Central memory CD4-positive, alpha-beta T cell (primary cell): ENCODE measurements at regions not wholly inside any gene's neighbourhood (a gene's known extent, or its start where the extent isn't known, plus 50 kb on each side); places are given as distances from the start of the nearest gene placed in this dataset.

Experiments
- DNase-seq: peaks from one replicate; pipeline ENCODE4 v3.0.0; 2022

DNA sequence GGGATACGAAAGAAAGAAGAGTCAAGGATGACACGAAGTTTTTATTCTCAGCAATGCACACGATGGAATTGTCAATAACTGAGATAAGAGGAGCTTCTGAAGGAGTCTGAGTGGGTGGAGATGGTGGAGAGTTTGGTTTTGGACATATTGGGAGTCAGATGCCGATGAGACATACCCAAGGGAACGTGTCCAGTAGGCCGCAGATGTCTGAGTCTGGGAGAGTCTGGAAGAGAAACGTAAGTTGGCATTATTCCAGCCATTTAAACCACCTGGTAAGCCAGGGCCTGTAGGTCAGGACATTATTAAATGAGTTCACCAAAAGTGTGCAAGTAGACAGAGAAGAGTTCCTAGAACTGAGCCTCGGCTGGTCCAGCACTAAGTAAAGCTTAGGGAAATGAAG lies 478.3 kb upstream of the CDH5 start:
- no peak for DNase-seq

DNA sequence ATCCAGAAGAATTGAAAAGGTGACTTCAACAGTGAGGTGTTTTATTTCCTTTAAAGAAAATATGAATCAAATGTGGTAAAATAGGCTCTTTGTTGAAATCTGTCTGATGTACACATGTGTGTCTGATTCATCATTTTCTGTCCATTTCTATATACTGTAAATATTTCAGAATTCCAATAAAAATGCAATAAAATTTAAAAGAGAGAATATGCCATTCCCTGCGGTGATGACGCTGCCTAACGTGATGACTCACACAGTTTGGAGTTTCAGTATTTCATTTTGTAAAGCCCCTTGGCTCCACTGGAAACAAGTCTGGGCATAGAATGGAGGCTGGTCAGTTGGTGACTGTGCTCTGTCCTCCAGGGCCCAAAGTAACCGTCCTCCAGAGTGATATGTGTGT lies 482.5 kb upstream of the CDH5 start:
- no peak for DNase-seq

DNA sequence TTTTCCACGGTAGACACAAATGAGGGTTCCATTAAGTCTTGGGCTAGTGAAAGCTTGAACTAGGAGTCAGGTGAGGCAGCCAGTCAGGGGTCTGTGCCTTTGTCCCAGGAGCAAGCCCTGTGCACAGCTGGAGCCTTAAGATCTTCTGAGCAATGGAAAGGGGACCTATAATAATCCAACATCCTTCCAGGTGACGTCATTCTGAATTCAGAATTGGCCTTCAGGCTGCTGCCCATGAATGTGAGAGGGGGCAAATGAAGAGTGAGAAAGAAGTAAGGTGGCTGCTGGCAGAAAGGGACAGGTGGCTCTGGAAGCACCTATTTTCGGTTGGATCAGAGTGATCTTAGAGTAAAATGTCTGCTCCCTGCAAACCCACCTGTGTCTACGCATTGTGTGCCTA lies 488.1 kb upstream of the CDH5 start:
- no peak for DNase-seq

DNA sequence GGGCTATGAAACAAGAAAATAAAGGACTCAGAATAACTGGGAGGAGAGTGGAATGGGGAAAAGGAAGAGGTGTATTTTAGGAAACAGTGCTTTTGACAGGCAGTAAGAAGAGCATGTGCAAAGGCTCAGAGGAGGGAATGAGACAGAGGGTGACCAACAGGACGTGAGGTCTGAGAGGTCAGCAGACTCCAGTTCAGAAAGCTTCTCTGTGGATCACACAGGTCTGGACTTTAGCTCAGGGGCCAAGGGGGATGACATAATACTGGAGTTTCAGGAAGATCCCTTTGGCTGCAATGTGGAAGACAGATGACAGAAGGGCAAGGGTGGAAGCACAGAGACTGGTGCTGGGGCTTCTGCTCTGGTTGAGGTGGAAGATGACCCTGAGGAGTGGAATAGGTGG lies 489.9 kb upstream of the CDH5 start:
- no peak for DNase-seq

DNA sequence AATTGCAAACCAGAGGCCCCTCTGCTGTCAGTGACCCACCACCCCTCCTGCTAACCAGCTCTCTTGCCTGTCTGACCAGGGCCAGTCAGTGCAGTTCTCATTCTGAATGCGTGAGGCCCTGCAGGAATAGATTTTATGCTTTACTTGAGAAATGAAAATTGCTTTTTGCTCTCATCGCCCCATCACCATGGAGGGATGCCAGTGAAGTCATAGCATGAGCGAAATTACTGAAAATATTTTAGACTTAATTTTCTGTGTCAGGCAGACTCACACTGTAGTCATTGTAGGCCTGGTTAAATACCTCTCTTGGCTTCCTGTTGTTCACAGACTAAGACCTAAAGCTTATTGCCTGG lies 490.5 kb upstream of the CDH5 start:
- no peak for DNase-seq

DNA sequence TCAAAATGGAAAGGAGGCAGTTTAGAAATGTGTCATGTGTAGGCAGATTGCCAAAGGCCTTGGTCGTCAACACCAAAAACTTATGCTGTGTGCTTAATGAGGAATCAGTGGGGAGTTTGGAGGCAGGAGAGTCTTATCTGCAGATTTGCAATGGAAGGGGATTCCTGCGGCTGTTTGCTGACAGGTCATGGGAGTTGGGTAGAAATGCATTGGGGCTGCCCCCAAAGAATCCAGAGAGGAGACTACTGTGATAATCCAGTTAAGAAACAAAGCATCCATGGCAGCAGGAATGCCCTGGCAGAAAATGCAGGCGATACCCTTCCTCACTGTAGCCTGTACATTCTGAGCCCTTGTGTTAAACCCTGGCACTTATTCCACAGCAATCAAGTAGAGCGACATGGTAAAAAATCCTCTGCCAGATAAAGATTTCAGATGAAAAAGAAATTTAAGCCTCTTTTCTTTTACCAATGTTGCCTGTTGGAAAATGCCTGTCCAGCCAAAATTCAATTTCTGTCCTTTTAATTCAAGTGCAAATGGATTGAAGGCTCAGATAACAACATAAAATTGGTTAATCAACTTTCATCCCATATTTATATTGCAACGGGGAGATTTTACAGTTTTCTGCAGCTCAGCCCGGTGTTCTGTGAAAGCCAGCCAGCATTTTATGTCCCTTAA lies 491.0 kb upstream of the CDH5 start:
- no peak for DNase-seq

DNA sequence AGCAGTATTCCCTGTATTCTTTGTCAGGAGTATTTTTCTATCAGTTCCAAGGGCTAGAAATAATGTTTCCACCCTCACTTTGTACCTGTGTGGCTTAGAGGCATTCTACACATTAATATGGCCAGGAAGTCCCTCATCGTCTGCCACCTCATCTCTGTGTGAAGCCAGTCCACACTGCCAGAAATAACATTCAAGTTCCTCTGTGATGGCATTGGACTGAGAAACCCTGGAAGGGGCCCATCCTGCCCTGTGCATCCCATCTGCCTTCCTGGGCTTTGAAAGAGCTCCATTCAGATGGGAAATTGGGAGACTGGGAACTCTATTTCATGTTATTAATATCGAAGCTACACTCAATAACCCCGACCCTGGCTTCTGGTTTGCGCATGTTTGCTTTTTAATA lies 497.2 kb upstream of the CDH5 start:
- no peak for DNase-seq

DNA sequence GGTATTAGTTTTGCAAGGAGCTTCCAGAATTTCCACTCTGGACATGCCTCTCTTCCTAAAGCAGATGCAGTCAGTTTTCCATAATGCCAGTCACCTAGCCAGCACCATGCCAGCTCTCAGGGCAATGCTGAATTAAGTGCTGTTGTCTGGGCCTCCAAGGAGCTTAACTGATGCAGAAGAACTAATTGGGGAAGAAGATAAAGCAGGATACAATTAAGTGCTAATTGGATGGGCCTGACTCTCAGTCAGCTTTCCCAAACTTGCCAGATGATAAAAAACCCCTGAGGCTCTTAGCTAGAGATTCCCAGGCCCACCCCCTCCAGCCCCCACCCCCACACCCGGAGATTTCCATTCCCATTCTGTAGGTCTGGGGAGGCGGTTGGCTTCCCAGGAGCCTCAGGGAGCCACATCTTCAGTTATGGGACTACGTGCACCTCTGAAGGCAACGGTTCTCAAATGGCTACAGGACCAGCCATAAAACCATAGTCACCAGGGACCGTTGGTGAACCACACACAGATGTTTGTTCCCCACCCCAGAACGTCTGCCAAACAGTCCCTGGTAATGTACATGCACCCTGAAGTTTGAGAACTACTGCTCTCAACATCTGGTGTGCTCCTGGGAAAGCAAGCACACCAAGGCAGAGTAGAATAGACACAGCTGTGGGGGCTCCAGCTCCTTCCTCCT lies 499.1 kb upstream of the CDH5 start:
- DNase-seq: no peak

DNA sequence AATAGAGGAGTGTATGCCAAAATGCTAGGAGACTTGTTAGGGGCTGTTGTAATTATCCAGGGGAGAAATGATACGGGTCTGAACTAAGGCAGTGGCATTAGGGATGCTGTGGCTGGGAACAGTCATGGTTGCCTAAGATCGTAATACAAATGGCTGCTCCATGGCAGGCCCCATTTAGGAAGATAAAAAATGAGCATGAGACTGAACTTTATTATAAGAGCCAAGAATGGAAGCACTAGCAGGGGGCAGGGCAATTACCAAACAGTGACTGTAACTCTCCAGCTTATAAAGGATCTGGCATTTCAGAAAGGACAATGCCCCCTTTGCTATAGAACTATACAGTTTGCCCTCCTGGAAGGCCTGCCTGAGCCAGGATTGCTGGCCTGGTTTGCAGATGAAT lies 503.3 kb upstream of the CDH5 start:
- no peak for DNase-seq

DNA sequence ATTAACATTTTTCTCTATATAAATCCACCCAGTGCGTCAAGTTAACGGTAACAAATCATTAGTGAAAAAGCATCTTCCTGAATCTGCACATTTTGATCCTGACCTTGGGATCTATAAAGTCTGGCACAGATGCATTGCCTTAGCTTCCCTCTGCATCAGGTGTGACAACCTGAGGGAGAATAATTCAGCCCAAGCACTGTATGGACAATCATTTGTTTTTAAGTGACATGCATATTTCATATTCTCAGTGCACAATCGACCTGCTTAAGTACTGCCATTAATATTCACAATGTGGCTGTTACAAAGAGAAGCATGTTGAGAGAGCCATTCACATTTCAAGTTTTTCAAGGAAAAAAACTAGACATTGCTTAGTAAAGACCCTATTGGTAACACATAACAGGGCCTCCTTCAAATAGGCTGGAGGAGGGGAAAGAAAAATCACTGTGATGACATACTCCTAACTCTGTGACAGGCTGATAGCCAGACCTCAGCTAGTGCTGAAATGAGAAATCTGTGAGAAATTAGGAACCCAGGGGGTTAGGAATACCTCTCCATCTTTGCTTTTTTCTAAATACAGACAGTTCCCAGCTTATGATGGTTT lies 505.3 kb upstream of the CDH5 start:
- DNase-seq: no peak

DNA sequence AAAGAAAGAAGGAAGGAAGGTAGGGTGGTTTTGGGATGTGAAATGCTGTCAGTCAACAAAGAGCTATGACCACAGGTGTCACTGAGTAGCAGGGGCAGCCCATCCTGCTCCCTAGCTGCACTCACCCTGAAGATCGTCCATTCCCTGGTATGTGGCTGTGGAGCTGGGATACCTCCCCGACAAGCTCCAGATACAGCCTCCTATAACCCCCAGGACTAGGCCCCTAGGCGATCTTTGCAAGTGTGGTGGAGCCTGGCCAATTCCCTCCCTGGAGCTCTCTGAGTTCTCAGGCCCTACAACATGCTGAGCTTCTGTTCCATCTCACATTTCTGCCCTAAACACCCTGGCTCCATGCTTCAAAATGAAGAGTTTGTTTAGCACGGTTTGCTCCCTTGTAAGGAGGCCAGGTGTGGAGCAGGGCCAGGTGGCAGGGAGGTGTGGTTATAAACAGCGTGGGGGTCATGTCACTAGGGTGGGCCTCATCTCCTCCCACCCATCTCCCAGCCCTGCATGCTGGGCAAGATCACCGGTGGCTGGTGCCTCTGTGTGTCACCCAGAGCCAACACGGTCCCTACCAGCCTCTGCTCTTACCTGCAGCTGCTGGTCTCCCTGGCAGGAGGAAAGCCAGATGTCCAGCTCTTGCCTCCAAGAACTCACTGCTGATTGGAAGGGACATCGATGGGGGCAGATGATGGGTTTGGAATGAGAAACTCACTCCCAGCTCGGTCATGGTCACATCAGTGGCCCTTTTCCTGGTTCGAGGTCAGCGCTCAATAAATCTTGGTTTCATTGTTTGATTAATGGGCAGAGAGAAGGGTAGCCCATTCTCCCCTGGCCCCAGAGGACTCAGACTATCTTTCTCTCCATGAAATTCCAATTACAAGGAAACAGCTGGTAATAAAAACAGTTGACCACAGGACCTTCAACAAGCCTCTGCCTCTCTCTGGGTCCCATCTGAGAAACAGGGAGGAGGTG lies 511.0 kb upstream of the CDH5 start:
- no peak for DNase-seq

DNA sequence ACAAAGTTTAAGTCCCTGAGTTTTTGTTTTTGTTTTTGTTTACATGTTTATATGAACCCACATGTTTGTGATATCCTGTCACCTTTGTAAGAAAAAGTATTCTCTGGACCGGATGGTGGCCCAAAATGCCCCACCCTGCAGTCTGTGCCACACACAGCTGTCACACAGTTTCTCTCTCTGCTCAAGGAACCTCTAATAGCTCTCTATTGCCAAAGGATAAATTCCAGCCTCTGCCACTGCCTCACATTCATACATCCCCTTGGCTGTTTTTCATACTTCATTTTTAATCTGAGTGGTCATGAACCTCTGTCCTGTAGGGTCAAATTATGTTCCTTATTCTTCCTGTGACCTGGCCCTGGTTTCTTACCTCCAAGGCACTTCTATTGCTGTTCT lies 520.3 kb upstream of the CDH5 start:
- DNase-seq: no peak

DNA sequence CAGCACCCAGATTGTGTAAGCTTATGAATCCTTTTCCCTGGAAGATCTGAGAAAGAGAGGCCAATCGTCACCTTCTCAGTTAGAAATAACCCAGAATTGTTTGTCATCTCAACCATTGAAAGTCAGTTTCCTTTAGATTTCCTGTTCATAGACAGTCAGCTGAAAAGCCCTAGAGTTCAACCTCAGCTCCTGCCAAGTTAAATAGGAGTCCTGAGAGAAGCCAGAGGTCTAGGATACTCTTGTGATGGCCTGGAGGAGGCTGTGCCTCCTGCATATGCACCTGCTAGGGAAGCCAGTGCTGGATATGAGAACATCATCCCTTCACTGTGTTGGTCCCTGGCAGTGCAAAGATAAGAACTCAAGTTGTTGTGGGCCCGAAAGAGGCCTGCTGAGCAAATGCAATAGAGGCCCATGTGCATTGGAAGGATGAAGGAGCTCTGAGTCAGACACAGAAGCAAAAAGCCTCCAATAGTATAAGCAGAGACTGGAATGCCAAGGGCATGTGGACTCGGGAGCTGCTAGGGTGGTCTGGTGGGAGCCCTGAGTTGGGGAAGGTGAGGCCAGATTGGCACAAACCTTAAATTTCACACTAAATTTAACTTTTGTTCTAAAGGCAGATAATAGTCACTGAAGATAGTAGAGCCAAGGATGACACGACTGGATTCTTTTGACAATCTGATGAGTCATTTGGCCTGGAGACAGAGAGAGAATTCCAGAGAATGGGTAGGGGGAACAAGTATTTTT lies 520.9 kb upstream of the CDH5 start:
- DNase-seq: no peak

DNA sequence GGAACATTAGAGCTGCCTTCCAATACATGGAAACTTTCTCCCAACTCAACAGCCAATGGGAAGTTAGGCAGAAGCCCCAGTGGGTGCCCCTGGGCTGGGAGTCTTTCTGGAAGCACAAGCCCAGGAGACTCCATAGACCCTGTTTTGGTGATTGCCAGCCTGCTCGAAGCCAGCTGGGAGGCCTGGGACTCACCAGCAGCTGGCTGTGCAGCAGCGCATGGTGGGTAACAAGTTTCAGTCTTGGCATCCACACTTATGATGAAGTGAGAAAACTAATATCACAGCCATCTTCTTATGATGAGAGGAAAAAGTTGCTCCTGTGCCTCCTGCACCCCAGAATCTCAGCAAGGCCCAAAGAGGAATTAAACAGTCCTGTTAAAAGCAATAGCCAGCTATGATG lies 522.5 kb upstream of the CDH5 start:
- DNase-seq: no peak

DNA sequence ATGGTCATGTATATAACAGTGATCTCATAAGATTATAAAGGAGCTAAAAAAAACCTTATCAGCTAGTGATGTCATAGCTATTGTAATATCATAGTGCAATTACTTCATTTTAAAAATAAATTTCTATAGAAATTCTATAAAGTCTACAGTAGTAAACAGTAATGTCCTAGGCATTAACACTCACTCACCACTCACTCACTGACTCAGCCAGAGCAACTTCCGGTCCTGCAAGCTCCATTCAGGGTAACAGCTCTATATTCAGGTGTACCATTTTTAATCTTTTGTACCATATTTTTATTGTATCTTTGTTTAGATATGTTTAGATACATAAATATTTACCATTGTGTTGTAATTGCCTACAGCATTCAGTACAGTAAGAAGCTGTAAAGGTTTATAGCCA lies 524.4 kb upstream of the CDH5 start:
- DNase-seq: no peak

DNA sequence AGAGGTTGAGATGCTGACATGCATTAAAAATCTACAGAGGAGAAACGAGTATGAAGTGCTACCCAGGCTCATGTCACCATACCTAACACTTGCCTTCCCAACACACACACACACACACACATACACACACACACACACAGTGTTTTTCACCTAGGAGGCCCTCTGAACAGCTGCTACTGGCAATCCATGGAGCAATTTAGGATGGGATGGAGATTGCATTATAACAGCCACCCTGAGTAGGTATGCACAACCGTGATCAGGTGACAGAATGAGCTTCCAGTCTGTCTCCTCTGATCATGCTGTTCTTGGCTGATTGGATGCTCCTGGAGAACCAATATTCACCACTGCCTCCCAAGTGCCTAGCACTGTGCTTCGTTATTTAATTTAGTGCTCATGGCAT lies 528.5 kb upstream of the CDH5 start:
- DNase-seq: no peak

DNA sequence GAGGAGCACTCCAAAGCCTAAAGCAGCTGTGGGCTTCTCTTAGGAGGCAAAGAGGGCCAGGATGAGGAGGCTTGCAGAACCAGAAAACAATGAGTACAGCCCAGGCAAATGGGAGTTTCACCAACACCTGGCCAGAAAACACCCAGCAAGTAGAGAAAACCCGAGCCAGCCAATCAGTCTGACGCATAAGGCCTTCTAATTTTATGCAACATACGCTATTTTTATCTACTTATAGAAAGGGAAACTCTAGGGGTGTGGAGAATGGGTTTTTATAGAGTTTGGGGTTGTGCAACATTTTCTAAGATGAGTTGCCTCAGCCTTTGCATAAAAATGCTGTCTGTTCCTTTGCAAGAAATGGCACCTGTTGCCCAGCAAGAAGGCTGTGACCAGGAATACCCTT lies 529.0 kb upstream of the CDH5 start:
- no peak for DNase-seq

DNA sequence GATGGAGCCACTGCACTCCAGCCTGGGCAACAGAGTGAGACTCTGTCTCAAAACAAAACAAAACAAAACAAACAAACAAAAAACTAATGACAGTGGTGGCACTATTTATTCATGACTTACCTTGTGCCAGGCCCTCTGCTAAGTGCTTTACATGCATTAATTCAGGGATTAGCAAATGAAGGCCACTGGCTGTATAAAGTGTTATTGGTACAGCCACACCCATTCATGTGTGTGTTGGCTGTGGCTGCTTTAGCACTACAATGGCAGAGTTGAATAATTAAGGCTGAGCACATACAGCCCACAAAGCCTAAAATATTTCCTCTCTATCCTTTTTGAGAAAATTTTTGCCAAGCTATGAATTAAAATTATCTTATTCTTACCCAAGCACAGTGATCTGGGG lies 531.8 kb upstream of the CDH5 start:
- no peak for DNase-seq

DNA sequence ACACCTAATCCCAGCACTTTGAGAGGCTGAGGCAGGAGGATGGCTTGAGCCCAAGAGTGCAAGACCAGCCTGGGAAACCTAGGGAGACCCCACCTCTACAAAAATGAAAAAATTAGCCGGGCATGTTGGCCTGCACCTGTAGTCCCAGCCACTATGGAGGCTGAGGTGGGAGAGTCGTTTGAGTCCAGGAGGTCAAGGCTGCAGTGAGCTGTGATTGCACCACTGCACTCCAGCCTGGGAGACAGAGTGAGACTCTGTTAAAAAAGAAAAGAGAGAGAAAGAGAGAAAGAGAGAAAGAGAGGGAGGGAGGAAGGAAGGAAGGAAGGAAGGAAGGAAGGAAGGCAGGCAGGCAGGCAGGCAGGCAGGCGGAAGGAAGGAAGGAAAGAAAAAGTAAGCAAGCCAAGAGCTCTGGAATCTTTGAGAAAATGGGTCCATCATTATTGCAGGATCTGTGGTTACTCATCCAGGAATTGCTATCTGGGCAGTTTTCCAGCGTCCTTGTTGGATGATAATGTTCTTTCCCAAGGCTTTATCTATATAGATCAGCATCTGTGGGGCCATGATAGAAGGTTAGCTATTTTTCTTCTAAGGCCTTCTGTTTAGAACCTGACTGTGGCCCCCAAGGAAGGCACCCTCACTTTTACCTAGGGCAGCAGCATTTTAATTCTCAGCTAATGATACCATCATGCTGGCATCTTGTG lies 533.2 kb upstream of the CDH5 start:
- DNase-seq: no peak

DNA sequence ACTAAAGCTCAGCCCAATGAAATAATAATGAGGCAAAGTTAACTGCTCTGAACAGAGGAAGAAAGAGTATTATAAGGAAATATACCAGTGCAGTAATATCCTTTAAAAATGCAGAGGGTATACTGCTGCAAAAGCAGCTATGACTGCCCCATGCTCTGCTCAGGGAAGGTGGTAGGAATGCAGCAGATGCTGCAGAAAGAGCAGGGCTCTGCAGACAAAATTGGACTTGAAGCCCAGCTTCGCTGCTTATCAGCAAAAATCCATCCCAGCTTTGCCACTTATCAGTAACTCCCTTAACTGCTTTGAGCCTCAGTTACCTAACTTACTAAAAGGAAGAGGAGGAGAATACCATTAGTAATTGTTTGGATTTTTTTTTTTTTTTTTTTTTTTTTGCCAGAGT lies 533.8 kb upstream of the CDH5 start:
- DNase-seq: no peak

DNA sequence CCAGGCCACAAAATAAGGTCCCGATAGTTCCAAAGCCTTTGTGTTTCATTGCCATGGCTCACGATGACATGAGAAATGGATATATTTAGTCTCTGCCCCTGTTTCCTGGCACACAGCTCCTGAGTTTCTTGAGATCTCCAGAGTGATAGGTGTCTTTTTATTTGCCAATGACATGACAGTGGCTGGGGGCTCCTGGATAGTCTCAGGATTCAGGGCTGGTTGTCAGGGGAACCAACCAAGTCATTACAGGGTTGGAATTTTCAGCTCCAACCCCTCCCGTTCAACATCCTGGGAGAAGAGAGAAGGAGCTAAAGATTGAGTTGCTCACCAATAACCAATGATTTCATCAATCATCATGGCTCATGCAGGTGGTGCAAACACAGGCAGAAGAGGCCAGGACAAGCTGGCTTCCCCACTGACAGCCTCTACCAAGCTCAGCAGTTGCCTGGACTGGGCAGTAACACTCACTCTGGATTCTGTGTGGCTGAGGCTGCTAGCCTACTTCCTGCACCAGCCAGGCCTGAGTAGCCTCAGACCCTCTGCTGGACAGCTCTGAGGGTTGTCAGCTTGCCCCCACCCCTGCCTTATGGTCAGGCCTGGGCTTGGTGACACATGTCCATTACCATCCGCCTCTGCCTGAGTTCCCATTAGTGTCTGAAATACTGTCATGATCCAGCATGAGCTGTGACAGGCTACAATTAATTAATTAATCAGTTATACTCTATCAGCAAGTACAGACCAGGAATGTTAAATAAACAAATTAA lies 534.4 kb upstream of the CDH5 start:
- no peak for DNase-seq
